HUES64 (cell line): ENCODE measurements at regions not wholly inside any gene's neighbourhood (a gene's known extent, or its start where the extent isn't known, plus 50 kb on each side); places are given as distances from the start of the nearest gene placed in this dataset.

Source experiments
- H3K27ac ChIP-seq: 2 replicates; pipeline ENCODE4 v1.7.0; 2013; ENCODE audit warnings: low read depth, low read length, inconsistent platforms
- H3K27me3 ChIP-seq: 2 replicates; pipeline ENCODE4 v1.6.1; 2013; ENCODE audit warnings: mild to moderate bottlenecking, low read length; ENCODE audit not compliant: insufficient read depth
- H3K36me3 ChIP-seq: 2 replicates; pipeline ENCODE4 v1.6.1; 2013; ENCODE audit warnings: mild to moderate bottlenecking, low read length; ENCODE audit not compliant: insufficient read depth
- H3K4me1 ChIP-seq: 2 replicates; pipeline ENCODE4 v1.6.1; 2013; ENCODE audit warnings: mild to moderate bottlenecking, low read length, moderate library complexity; ENCODE audit not compliant: insufficient read depth
- H3K4me3 ChIP-seq: 2 replicates; pipeline ENCODE4 v1.5.1; 2013; ENCODE audit warnings: mild to moderate bottlenecking, low read length, moderate library complexity
- H3K9ac ChIP-seq: 2 replicates; pipeline ENCODE4 v1.6.1; 2013; ENCODE audit warnings: mild to moderate bottlenecking, low read depth, low read length
- H3K9me3 ChIP-seq: 2 replicates; pipeline ENCODE4 v1.6.1; 2013; ENCODE audit warnings: low read depth, low read length; ENCODE audit not compliant: insufficient read depth
- WGBS: fragments of 150-250, 120-280 bp; methylation state at CpG from one replicate; pipeline ENCODE4 v1.1.7; 2013; ENCODE audit warnings: missing lambda C conversion rate; 5-methylcytosine and 5-hydroxymethylcytosine counted together

DNA sequence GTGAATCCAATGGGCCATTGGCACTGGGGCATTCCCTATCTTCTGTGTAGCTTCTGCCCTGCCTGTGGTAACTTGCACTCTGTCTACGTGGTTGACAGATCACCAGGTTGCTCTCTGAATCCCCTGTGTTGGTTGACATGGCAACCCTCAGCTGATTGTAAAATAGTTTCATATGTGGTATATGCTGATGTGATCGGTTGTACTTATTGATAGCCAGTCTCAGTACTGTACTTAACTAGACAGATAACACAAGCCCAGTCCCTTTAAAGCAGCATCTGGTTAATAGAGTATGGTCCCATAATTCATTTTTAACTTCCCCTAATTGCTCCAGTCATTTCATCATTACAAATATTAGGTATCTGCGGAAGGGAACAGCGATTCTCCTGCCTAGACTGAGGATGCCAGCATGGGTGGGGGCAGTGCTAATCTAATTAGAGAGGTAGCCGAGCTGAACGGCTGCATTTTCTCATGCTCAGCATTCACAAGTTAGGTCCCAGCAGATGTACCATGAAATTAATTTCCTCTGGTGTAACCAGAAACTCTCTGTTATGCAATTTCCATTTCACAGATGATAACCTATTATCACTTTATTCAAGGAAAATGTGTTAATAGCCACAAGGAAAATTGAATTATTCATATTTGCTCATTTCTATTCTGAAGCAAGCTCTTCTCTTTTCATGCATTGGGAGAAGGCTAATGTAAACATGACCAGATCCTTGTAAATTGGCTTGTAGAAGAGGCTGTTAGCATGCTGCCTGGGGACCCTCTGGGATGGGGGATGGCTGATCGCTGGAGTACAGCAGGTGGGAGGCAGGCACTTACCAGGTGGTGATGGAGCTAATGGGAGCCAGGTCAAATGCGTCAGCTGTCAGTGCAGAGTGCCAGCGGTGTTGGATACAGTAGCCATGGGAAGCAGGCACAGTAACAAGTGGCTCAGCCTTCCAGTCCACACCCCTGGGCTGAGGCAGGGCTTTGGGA, 608.3 kb downstream of the GALR1 start:
- no peaks in the 10 kb centered on the region for H3K36me3 ChIP-seq
- H3K9ac ChIP-seq: no peak overlapping the region
- H3K4me3 ChIP-seq: no peak overlapping the region
- no peaks in the 10 kb centered on the region for H3K4me1 ChIP-seq
- no peaks in the 10 kb centered on the region for H3K27me3 ChIP-seq
- WGBS: 86% methylated on average over 8 of the region's 9 CpGs
- no peak overlapping the region for H3K27ac ChIP-seq
- no peaks in the 10 kb centered on the region for H3K9me3 ChIP-seq

DNA sequence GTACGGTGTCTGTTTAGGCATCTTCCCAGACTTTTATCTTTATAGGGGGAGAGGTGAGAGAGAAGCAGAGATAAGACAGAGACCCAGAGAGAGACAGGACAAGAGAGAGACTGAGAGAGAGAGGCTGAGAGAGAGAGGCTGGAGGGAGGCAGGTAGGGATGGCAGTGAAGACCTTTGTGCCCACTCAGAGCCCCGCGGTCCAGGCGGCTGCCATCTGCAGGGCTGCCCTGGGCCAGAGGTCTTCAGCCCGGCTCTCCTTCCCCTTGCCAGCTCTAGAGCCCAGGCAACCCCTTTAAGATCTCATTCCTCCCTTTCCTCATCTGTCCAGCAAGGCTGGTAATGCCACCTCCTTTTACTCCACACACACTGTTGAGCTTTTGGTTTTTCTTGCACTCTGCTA, 610.0 kb downstream of the GALR1 start:
- H3K36me3 ChIP-seq: no peaks in the 10 kb centered on the region
- H3K4me3 ChIP-seq: no peak overlapping the region
- 97% methylated on average over 5 of the region's 5 CpGs for WGBS
- no peak overlapping the region for H3K27ac ChIP-seq
- H3K9ac ChIP-seq: no peak overlapping the region
- H3K27me3 ChIP-seq: no peaks in the 10 kb centered on the region
- no peaks in the 10 kb centered on the region for H3K4me1 ChIP-seq
- H3K9me3 ChIP-seq: no peaks in the 10 kb centered on the region

DNA sequence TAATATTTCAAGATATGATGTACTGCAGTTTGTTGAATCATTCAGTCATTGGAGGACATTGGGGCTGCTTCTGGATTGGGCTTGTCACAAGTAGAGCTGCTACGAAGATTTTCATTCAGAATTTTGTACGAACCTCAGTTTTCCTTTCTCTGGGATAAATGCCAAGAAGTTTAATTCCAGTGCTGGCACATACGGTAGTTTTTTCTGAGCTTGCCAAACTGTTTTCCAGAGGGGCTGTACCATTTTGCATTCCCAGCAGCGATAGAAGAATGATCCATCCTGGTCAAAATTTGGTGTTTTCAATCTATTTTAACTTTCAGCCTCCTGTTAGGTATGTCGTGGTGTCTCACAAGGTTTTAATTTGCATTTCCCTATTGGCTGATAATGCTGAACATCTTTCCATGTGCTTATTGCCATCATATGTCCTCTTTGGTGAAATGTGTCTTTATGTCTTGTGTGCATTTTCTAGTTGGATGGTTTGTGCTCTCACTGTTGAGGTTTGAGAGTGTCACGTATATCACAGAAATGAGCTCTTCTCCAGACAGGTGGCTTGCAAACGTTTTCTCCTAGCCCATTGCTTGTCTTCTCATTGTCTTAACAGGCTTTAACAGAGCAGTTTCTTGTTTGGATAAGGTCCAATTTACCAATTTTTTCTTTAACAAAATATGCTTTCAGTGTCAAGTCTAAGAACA, 612.6 kb downstream of the GALR1 start:
- Histone ChIP-seq H3K36me3 (no peaks in the 10 kb centered on the region), H3K9ac (no peak overlapping the region), H3K27ac (no peak overlapping the region), H3K27me3 (no peaks in the 10 kb centered on the region), H3K4me3 (no peak overlapping the region), H3K4me1 (no peaks in the 10 kb centered on the region), H3K9me3 (no peaks in the 10 kb centered on the region)
- 94% methylated on average over 7 of the region's 7 CpGs for WGBS

DNA sequence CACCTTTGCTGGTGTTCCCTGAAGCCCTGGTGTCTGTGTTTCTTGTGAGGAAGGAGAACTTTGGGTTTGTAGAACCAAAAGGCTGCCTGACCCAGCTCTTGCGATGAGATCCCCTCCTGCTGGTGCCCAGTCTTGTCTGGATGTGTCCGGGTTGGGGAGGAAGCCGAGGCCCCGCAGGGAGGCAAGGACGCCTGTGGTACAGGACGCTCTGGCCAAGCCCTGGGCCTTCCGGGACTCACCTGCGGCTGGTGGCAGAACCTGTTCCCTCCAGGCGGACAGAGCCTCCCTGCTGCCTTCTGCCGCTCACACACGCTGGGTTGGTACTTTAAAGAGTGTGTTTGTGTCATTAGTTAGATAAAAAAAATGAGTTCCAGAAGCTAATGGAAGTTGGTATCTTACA, 616.2 kb downstream of the GALR1 start:
- no peaks in the 10 kb centered on the region for H3K36me3 ChIP-seq

DNA sequence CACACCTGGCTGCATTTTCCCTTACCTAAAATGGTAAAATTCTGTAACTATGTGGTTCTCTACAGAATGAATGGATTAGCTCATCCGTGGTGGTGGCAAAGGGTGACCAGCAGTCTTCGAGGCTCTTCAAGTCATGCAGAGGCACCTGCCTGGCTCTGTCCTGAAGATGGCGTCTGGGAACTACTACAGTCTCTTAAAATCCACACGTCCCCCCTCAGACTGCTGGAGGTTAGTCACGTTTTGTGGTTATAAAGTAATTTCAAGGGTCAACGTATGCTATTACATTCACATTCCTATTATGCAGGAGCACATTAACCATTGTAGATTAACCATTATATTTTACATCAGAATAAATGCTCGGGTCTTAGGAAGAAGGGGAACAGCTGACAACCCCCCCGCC, 616.7 kb downstream of the GALR1 start:
- Histone ChIP-seq H3K9ac (no peak overlapping the region), H3K9me3 (no peaks in the 10 kb centered on the region), H3K4me1 (no peaks in the 10 kb centered on the region), H3K4me3 (no peak overlapping the region), H3K27me3 (no peaks in the 10 kb centered on the region), H3K27ac (no peak overlapping the region), H3K36me3 (no peaks in the 10 kb centered on the region)
- WGBS: 93% methylated on average over 7 of the region's 8 CpGs

More for the DNA sequence above, 616.2 kb downstream of the GALR1 start:
- Histone ChIP-seq H3K27me3 (no peaks in the 10 kb centered on the region), H3K9me3 (no peaks in the 10 kb centered on the region), H3K4me1 (no peaks in the 10 kb centered on the region), H3K9ac (no peak overlapping the region), H3K27ac (no peak overlapping the region), H3K4me3 (no peak overlapping the region)
- WGBS: 96% methylated on average over 11 of the region's 11 CpGs

DNA sequence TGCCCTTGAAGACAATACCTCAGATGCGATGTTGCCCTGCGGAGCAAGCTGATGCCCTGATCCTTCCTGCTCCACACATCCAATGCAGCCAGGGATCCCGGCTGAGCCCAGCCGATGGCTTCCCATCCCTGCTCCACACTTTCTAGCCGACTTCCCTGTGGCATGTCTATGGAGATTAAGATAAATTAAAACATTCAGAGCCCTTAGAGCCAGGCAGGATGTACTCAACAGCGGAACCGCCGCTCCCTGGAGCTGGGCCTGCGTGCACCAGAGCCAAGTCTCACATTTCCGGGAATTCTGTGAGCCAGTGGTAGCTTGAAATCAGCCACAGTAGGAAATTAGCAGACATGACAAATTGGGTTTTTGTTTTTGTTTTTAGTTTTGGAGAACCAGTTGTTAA, 620.6 kb downstream of the GALR1 start:
- no peaks in the 10 kb centered on the region for H3K9me3 ChIP-seq
- no peak overlapping the region for H3K4me3 ChIP-seq
- no peaks in the 10 kb centered on the region for H3K36me3 ChIP-seq
- no peaks in the 10 kb centered on the region for H3K4me1 ChIP-seq
- H3K27ac ChIP-seq: no peak overlapping the region
- no peaks in the 10 kb centered on the region for H3K27me3 ChIP-seq
- H3K9ac ChIP-seq: no peak overlapping the region
- 91% methylated on average over 10 of the region's 10 CpGs for WGBS

DNA sequence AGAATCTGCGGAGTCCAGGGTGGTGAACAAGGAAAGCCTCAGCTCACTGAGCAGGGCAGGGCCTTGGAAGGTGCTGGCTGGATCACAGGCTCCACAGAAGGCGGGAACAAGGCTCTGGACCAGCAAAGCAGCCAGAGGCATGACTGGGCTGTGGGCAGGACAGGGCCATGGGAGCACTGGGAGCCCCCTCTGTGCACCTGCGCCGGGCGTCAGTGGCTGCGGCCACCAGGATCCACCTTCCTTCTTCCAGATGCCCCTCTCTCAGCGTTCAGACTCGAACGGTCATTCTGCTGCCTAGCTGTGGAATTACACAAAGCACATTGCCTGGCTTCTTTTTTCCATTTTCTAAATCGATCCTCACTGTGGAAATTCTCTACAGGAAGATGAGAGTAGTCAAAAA, 621.2 kb downstream of the GALR1 start:
- Histone ChIP-seq H3K27me3 (no peaks in the 10 kb centered on the region), H3K9ac (no peak overlapping the region), H3K27ac (no peak overlapping the region), H3K4me1 (no peaks in the 10 kb centered on the region), H3K36me3 (no peaks in the 10 kb centered on the region), H3K9me3 (no peaks in the 10 kb centered on the region), H3K4me3 (no peak overlapping the region)
- 97% methylated on average over 10 of the region's 10 CpGs for WGBS

DNA sequence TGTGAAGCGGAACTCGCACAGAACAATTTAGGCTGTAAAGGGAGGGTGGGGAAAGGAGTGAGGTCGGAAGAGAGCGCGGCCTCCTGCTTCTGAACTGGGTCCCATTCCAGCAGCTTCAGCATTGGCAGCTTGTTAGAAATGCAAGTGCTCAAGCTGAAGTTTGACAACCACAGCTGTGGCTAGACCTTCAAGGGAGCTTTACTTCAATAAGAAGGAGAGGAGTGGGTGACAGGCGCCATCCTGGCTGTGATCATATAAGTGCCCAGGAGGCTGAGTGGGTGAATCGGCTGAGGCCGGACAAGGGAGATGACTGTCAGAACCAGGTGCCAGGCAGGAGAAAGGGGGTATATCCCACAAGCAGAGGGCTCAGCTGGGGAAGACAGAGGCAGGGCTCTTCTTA, 622.5 kb downstream of the GALR1 start:
- Histone ChIP-seq H3K9ac (no peak overlapping the region), H3K27me3 (no peaks in the 10 kb centered on the region), H3K36me3 (no peaks in the 10 kb centered on the region), H3K4me1 (no peaks in the 10 kb centered on the region), H3K9me3 (no peaks in the 10 kb centered on the region), H3K4me3 (no peak overlapping the region), H3K27ac (no peak overlapping the region)
- WGBS: 93% methylated on average over 8 of the region's 8 CpGs

DNA sequence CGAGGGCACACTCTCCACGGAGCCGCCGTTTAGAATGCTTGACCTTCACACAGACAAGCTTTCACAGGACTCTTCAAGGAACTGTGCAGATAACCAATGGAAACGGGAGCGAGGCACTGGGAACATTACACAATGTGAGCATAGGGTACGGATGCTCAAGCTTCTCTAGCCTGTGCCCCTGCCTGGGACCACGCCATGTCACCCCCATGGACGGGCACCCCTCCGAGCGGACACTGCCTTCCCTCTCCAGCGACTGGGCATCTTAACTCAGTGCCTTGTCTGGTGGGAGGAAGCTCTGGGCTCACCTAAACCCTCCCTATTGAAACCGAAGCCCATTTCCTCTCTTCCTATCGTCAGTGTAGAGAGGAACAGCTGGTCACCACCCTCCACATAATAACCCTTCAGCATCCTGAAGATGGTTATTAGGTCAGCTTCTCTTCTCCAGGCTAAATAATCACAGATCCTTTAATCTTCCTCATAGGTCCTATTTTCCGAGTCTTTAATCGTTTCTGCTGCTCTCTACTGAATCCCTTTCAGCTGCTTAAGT, 626.7 kb downstream of the GALR1 start:
- no peaks in the 10 kb centered on the region for H3K9me3 ChIP-seq
- no peak overlapping the region for H3K9ac ChIP-seq
- H3K36me3 ChIP-seq: no peaks in the 10 kb centered on the region
- no peaks in the 10 kb centered on the region for H3K4me1 ChIP-seq
- 93% methylated on average over 16 of the region's 16 CpGs for WGBS
- H3K27ac ChIP-seq: no peak overlapping the region
- H3K4me3 ChIP-seq: no peak overlapping the region
- H3K27me3 ChIP-seq: no peaks in the 10 kb centered on the region

DNA sequence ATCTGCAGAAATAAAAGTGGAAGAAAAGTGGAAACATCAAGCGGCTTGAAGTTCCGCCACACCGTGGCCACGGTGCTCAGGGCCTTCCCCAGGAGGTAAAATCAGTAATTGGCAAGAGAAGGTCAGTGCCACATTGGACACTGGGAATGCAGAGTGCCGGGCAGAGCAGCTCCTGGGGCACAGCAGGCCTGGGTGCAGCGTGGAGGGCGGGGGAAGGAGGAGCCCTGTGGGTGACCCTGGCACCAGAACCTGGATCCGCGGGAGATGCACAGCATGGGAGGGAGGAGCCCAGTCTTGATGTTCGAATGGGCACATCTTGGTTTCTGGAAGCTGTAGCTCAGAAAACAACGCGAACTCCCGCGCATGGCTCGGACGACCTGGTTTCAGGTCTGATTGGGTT, 630.2 kb downstream of the GALR1 start:
- Histone ChIP-seq H3K9me3 (0 out of 2 replicates have a peak, but pooled peaks cover 3% of the 10 kb centered on the region), H3K27ac (no peak overlapping the region), H3K4me3 (no peak overlapping the region), H3K9ac (no peak overlapping the region), H3K27me3 (no peaks in the 10 kb centered on the region), H3K36me3 (no peaks in the 10 kb centered on the region), H3K4me1 (no peaks in the 10 kb centered on the region)
- WGBS: 90% methylated on average over 16 of the region's 16 CpGs

DNA sequence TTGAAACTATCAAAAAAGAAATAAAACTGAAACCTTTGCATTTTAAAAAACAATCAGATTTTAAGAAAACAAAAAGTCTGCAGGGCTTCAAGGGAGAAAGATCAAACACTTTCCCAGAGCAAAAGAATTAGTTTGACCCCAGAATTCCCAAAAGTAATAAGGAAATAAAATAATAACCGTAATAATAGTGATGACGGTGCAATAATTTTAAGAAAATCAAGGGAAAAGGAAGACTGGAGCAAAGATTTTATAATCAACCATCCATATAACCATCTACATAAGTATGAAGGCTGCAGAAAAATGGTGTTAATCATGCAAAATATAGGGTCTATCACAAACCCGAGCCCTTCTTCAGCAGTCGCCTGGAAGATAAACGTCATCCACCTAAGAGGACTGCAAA, 634.8 kb downstream of the GALR1 start:
- Histone ChIP-seq H3K27ac (no peak overlapping the region), H3K36me3 (no peaks in the 10 kb centered on the region), H3K27me3 (no peaks in the 10 kb centered on the region), H3K4me1 (no peaks in the 10 kb centered on the region), H3K9me3 (0 out of 2 replicates have a peak, but pooled peaks cover 3% of the 10 kb centered on the region), H3K4me3 (no peak overlapping the region), H3K9ac (no peak overlapping the region)
- 85% methylated on average over 3 of the region's 5 CpGs for WGBS
